MM.1S (cell line): ENCODE measurements at regions not wholly inside any gene's neighbourhood (a gene's known extent, or its start where the extent isn't known, plus 50 kb on each side); places are given as distances from the start of the nearest gene placed in this dataset.

Experiments used
- DNase-seq: peaks from one replicate; pipeline ENCODE4 v3.0.0-alpha.2; 2015
- H2AFZ ChIP-seq: fragments of 300-600 bp; sonication (generic); 2 replicates; pipeline ENCODE4 v1.6.0; 2016; ENCODE audit warnings: antibody characterized with exemption, low read length
- H3F3A ChIP-seq: fragments of 300-600 bp; sonication (generic); 2 replicates; pipeline ENCODE4 v1.6.1; 2016; ENCODE audit warnings: mild to moderate bottlenecking, antibody characterized with exemption, low read length, moderate library complexity, mixed read lengths; ENCODE audit not compliant: insufficient read depth
- H3K27ac ChIP-seq: fragments of 300-600 bp; sonication (generic); 2 replicates; pipeline ENCODE4 v1.5.1; 2016; ENCODE audit warnings: mild to moderate bottlenecking, low read length
- H3K27me3 ChIP-seq: fragments of 300-600 bp; sonication (generic); replicated peaks from 2 replicates; pipeline ENCODE4 v1.6.0; 2016; ENCODE audit warnings: low read length; ENCODE audit not compliant: insufficient read depth
- H3K36me3 ChIP-seq: fragments of 300-600 bp; sonication (generic); replicated peaks from 2 replicates; pipeline ENCODE4 v1.6.1; 2016; ENCODE audit warnings: mild to moderate bottlenecking, low read length, mixed read lengths; ENCODE audit not compliant: insufficient read depth
- H3K4me1 ChIP-seq: fragments of 300-600 bp; sonication (generic); 2 replicates; pipeline ENCODE4 v1.6.1; 2016; ENCODE audit warnings: low read length, mixed read lengths
- H3K4me2 ChIP-seq: fragments of 300-600 bp; sonication (generic); 2 replicates; pipeline ENCODE4 v1.6.0; 2016; ENCODE audit warnings: low read depth, low read length
- H3K4me3 ChIP-seq: fragments of 300-600 bp; sonication (generic); 2 replicates; pipeline ENCODE4 v1.5.1; 2016; ENCODE audit warnings: low read length, mixed read lengths
- H3K79me2 ChIP-seq: fragments of 300-600 bp; sonication (generic); 2 replicates; pipeline ENCODE4 v1.6.1; 2016; ENCODE audit warnings: mixed run types, low read length, mixed read lengths
- H3K9ac ChIP-seq: fragments of 300-600 bp; sonication (generic); 2 replicates; pipeline ENCODE4 v1.6.1; 2016; ENCODE audit warnings: low read length, mixed read lengths
- H3K9me2 ChIP-seq: fragments of 300-600 bp; sonication (generic); replicated peaks from 2 replicates; pipeline ENCODE4 v1.6.1; 2016; ENCODE audit warnings: mild to moderate bottlenecking, low read length, mixed read lengths; ENCODE audit not compliant: insufficient read depth
- H3K9me3 ChIP-seq: fragments of 300-600 bp; sonication (generic); replicated peaks from 2 replicates; pipeline ENCODE4 v1.6.1; 2016; ENCODE audit warnings: mild to moderate bottlenecking, low read length, mixed read lengths; ENCODE audit not compliant: insufficient read depth
- H4K20me1 ChIP-seq: fragments of 300-600 bp; sonication (generic); 2 replicates; pipeline ENCODE4 v1.6.1; 2016; ENCODE audit warnings: mild to moderate bottlenecking, low read length, moderate library complexity, mixed read lengths; ENCODE audit not compliant: insufficient read depth
- CTCF ChIP-seq: fragments of 300-600 bp; sonication (generic); IDR thresholded peaks from 2 replicates; pipeline ENCODE4 v1.5.1; 2016; ENCODE audit warnings: antibody characterized with exemption, low read length, mixed read lengths
- EZH2 ChIP-seq: fragments of 300-600 bp; sonication (generic); optimal IDR thresholded peaks from 2 replicates; pipeline ENCODE3; 2017; ENCODE audit warnings: low read depth, mild to moderate bottlenecking, antibody characterized with exemption, low read length, mixed read lengths
- EZH2phosphoT487 ChIP-seq: fragments of 300-600 bp; sonication (generic); IDR thresholded peaks from 2 replicates; pipeline ENCODE4 v1.6.1; 2018; ENCODE audit warnings: antibody characterized with exemption, low read length

GRCh38 chr21:18069875-18070274 lies 174.8 kb upstream of the CHODL start:
- Histone ChIP-seq H4K20me1 (no peaks in the 10 kb centered on the region), H3K4me2 (no peak overlapping the region), H3K9me2 (no peaks in the 10 kb centered on the region), H3K27me3 (no peaks in the 10 kb centered on the region), H3K9ac (no peak overlapping the region), H3K36me3 (no peaks in the 10 kb centered on the region), H3K4me3 (no peak overlapping the region), H2AFZ (no peak overlapping the region), H3K9me3 (no peaks in the 10 kb centered on the region), H3K27ac (no peak overlapping the region), H3F3A (no peaks in the 10 kb centered on the region), H3K79me2 (no peaks in the 10 kb centered on the region), H3K4me1 (no peaks in the 10 kb centered on the region)
- no peak for DNase-seq
- TF ChIP-seq CTCF = no peak

- no peaks in the 10 kb centered on the region for H3K4me1 ChIP-seq
- H3K9me3 ChIP-seq = no peaks in the 10 kb centered on the region
- no peak overlapping the region for H3K4me3 ChIP-seq
These were observed 184.2 kb upstream of the CHODL start for GRCh38 chr21:18060402-18060801.

GRCh38 chr21:18058731-18059398 lies 185.8 kb upstream of the CHODL start:
- Histone ChIP-seq H3K9me2 (no peaks in the 10 kb centered on the region), H2AFZ (no peak overlapping the region), H3K9me3 (no peaks in the 10 kb centered on the region), H3K9ac (no peak overlapping the region), H3K27ac (no peak overlapping the region), H3K4me1 (no peaks in the 10 kb centered on the region), H3K79me2 (no peaks in the 10 kb centered on the region), H3K36me3 (no peaks in the 10 kb centered on the region), H3K4me2 (no peak overlapping the region), H3K27me3 (no peaks in the 10 kb centered on the region), H3F3A (no peaks in the 10 kb centered on the region), H4K20me1 (no peaks in the 10 kb centered on the region), H3K4me3 (no peak overlapping the region)
- TF ChIP-seq EZH2phosphoT487 (no peak), CTCF (no peak), EZH2 (no peak)
- no peak for DNase-seq

More at GRCh38 chr21:18060402-18060801, 184.2 kb upstream of the CHODL start:
- H3K9me2 ChIP-seq = no peaks in the 10 kb centered on the region
- no peaks in the 10 kb centered on the region for H4K20me1 ChIP-seq
- no peaks in the 10 kb centered on the region for H3F3A ChIP-seq
- H3K27ac ChIP-seq = no peak overlapping the region
- H3K79me2 ChIP-seq = no peaks in the 10 kb centered on the region
- TF ChIP-seq CTCF (no peak), EZH2 (no peak), EZH2phosphoT487 (no peak)
- H3K36me3 ChIP-seq = no peaks in the 10 kb centered on the region
- H3K9ac ChIP-seq = no peak overlapping the region
- no peak overlapping the region for H2AFZ ChIP-seq
- no peaks in the 10 kb centered on the region for H3K27me3 ChIP-seq
- no peak overlapping the region for H3K4me2 ChIP-seq
- DNase-seq = no peak
